ENCODE measurements at regions not wholly inside any gene's neighbourhood (a gene's known extent, or its start where the extent isn't known, plus 50 kb on each side); places are given as distances from the start of the nearest gene placed in this dataset.
A peak's percentile ranks its signal among the peaks of the same experiment; 100 is the strongest.

- Histone ChIP-seq H3K36me3 (ENCODE audit: control insufficient read depth, insufficient read depth, low read length) (no peaks in the 10 kb centered on the region), H3K27me3 (ENCODE audit: control insufficient read depth, insufficient read depth, low read length) (no peaks in the 10 kb centered on the region), H3K4me3 (ENCODE audit: low read depth, low read length) (no peak overlapping the region), H3K9me3 (ENCODE audit: control insufficient read depth, insufficient read depth, low read length) (no peaks in the 10 kb centered on the region), H3K27ac (ENCODE audit: low read depth, low read length) (no peak overlapping the region), H3K4me1 (ENCODE audit: control insufficient read depth, insufficient read depth, low read length) (no peaks in the 10 kb centered on the region)
- 88% methylated on average over 1 of the region's 1 CpG for WGBS (ENCODE audit: insufficient coverage)
- no peak for DNase-seq (ENCODE audit: low read depth in 4 of 6, low spot score in 6 of 6)
Measured at GRCh38 chr12:25740617-25741016, 187.5 kb upstream of the LMNTD1 start.

- no CpG with 5 or more reads among the region's 1 CpG for WGBS (ENCODE audit: insufficient coverage)
- no peak overlapping the region for H3K27ac ChIP-seq (ENCODE audit: low read depth, low read length)
- H3K4me3 ChIP-seq (ENCODE audit: low read depth, low read length), result no peak overlapping the region
Measured at GRCh38 chr12:25741917-25742316, 188.8 kb upstream of the LMNTD1 start.

DNA sequence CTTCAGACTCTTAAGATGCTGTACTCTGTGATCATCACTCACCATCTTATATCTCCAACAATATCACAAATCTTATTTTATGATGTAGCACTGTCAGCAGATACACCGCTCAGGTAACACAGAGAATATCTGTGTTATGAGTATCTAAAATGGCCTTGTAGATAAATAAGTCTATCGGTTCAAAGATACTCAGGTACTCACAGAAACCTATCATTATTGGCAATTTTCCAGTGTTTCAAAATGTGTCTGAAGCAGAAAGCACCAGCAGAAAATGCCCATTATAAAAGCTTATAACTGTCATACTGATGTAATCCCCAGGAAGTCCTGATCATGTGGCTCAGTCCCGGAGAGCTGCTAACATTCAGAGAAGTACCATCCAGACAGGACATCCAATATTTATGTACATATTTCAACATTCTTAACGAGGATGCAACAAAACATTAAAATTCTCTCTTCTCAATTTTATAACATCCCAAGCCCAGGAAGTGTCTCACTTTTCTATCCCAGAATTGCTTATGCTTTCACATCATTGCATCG, 190.7 kb upstream of the LMNTD1 start:
- Histone ChIP-seq H3K4me1 (ENCODE audit: control insufficient read depth, insufficient read depth, low read length) (no peaks in the 10 kb centered on the region), H3K9me3 (ENCODE audit: control insufficient read depth, insufficient read depth, low read length) (no peaks in the 10 kb centered on the region), H3K27me3 (ENCODE audit: control insufficient read depth, insufficient read depth, low read length) (no peaks in the 10 kb centered on the region), H3K27ac (ENCODE audit: low read depth, low read length) (no peak overlapping the region), H3K36me3 (ENCODE audit: control insufficient read depth, insufficient read depth, low read length) (no peaks in the 10 kb centered on the region), H3K4me3 (ENCODE audit: low read depth, low read length) (no peak overlapping the region)
- WGBS (ENCODE audit: insufficient coverage), result 61% methylated on average over 2 of the region's 5 CpGs
- DNase-seq (ENCODE audit: low read depth in 4 of 6, low spot score in 6 of 6), result peak in 1 of 6 donors; percentile 43

More at GRCh38 chr12:25741917-25742316, 188.8 kb upstream of the LMNTD1 start:
- Histone ChIP-seq H3K9me3 (ENCODE audit: control insufficient read depth, insufficient read depth, low read length) (no peaks in the 10 kb centered on the region), H3K27me3 (ENCODE audit: control insufficient read depth, insufficient read depth, low read length) (no peaks in the 10 kb centered on the region), H3K36me3 (ENCODE audit: control insufficient read depth, insufficient read depth, low read length) (no peaks in the 10 kb centered on the region), H3K4me1 (ENCODE audit: control insufficient read depth, insufficient read depth, low read length) (no peaks in the 10 kb centered on the region)
- no peak for DNase-seq (ENCODE audit: low read depth in 4 of 6, low spot score in 6 of 6)

DNA sequence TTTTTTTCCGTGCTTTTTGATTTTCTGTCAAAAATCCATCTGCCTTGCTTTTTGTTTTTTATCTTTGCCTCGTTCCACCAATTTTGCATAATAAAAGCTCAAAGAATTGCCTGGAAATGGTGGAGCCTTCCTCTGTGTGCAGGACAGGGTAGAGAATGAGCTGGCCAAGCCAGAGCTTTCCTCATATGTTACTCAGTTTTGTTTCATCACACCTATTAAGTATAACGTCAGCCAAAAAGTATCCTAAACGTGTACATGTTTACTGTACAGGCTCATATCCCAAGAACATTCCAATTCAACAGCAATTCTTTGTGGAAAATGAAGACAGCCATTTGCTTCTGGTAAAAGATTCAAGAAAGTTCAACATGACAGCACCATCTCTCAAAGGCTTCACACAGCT, 191.2 kb upstream of the LMNTD1 start:
- Histone ChIP-seq H3K36me3 (ENCODE audit: control insufficient read depth, insufficient read depth, low read length) (no peaks in the 10 kb centered on the region), H3K4me3 (ENCODE audit: low read depth, low read length) (no peak overlapping the region), H3K9me3 (ENCODE audit: control insufficient read depth, insufficient read depth, low read length) (no peaks in the 10 kb centered on the region), H3K4me1 (ENCODE audit: control insufficient read depth, insufficient read depth, low read length) (no peaks in the 10 kb centered on the region), H3K27ac (ENCODE audit: low read depth, low read length) (peak overlapping the region; percentile 16), H3K27me3 (ENCODE audit: control insufficient read depth, insufficient read depth, low read length) (no peaks in the 10 kb centered on the region)
- 44% methylated on average over 2 of the region's 4 CpGs for whole genome bisulfite sequencing (ENCODE audit: insufficient coverage)
- DNase-seq (ENCODE audit: low read depth in 4 of 6, low spot score in 6 of 6), result no peak

GRCh38 chr12:25745281-25745680, 192.2 kb upstream of the LMNTD1 start:
- Histone ChIP-seq H3K4me3 (ENCODE audit: low read depth, low read length) (no peak overlapping the region), H3K9me3 (ENCODE audit: control insufficient read depth, insufficient read depth, low read length) (no peaks in the 10 kb centered on the region), H3K36me3 (ENCODE audit: control insufficient read depth, insufficient read depth, low read length) (no peaks in the 10 kb centered on the region), H3K4me1 (ENCODE audit: control insufficient read depth, insufficient read depth, low read length) (no peaks in the 10 kb centered on the region), H3K27ac (ENCODE audit: low read depth, low read length) (peak overlapping the region; percentile 16), H3K27me3 (ENCODE audit: control insufficient read depth, insufficient read depth, low read length) (no peaks in the 10 kb centered on the region)
- no CpG with 5 or more reads among the region's 2 CpGs for WGBS (ENCODE audit: insufficient coverage)
- DNase-seq (ENCODE audit: low read depth in 4 of 6, low spot score in 6 of 6), result no peak

- Histone ChIP-seq H3K9me3 (ENCODE audit: control insufficient read depth, insufficient read depth, low read length) (no peaks in the 10 kb centered on the region), H3K36me3 (ENCODE audit: control insufficient read depth, insufficient read depth, low read length) (no peaks in the 10 kb centered on the region), H3K4me3 (ENCODE audit: low read depth, low read length) (no peak overlapping the region), H3K27me3 (ENCODE audit: control insufficient read depth, insufficient read depth, low read length) (no peaks in the 10 kb centered on the region), H3K4me1 (ENCODE audit: control insufficient read depth, insufficient read depth, low read length) (no peaks in the 10 kb centered on the region), H3K27ac (ENCODE audit: low read depth, low read length) (no peak overlapping the region)
- DNase-seq (ENCODE audit: low read depth in 4 of 6, low spot score in 6 of 6), result peak in 1 of 6 donors; percentile 72
Measured at GRCh38 chr12:25746131-25746530, 193.0 kb upstream of the LMNTD1 start.

DNA sequence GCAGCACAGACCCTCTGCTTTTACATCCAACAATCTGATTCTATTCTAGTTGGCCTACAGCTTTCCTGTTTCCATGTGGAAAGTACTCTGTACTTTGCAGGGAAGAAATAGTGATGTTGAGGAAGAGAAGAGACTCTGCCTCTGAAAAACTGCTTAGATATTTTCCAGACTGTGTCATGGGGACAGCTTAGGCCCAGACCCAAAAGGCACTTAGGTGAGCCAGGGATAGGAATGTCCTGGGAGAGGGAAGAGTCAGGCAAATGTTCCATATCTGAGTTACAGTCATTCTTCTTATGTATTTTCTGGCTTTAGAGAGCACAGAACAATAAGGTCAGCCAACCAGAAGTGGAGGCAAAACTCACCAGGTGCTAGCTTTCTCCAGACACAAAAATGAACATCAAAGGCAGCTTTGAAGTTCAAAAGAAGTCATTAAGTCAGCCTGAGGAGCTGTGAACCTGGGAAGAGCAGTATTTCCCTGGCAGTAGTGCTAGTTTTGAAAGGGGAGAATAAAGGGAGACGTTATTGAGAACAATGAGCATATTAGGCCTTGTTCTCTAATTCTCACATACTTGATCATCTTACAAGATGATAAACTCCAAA, 199.7 kb upstream of the LMNTD1 start:
- H3K36me3 ChIP-seq (ENCODE audit: control insufficient read depth, insufficient read depth, low read length), result no peaks in the 10 kb centered on the region
- WGBS (ENCODE audit: insufficient coverage), result no CpG with 5 or more reads among the region's 1 CpG
- H3K4me3 ChIP-seq (ENCODE audit: low read depth, low read length), result no peak overlapping the region
- H3K4me1 ChIP-seq (ENCODE audit: control insufficient read depth, insufficient read depth, low read length), result no peaks in the 10 kb centered on the region
- no peaks in the 10 kb centered on the region for H3K27me3 ChIP-seq (ENCODE audit: control insufficient read depth, insufficient read depth, low read length)
- DNase-seq (ENCODE audit: low read depth in 4 of 6, low spot score in 6 of 6), result no peak
- no peak overlapping the region for H3K27ac ChIP-seq (ENCODE audit: low read depth, low read length)
- no peaks in the 10 kb centered on the region for H3K9me3 ChIP-seq (ENCODE audit: control insufficient read depth, insufficient read depth, low read length)

DNA sequence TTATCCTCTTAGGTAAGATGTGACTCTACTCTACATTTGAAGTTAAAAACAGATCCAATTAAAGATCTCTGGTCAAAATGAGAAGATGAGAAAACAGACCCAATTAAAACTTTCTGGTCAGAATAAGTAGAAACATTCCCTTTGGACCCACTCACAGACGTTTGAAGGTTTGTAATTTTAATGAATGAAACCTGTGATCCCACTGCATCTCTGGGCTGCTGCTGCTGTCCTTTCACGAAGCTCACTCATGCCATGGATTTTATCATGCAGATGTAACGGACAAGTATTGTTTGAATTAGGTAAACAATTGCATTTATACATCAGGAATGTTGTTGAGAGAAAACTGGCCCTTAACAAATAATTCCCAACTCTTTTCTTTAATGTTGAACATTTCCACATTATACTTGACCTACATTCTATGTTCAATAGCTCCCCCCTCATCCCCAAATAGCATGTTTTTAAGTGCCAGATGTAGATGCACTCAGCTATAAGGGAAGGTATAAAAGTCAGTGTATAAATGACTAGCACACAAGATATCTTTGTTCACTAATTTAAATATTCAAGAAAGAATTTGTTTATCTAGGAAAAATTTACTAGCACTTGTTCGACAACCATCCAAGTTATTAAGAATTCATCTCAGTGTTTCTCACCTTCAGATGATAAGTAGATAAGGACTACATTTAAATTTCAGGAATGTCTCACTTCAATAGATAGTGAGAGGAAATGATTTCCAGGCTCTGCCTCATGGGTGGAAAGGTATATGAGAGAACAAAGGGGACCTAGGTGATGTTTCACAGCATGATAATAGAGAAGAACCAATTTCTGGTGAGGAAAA, 202.3 kb upstream of the LMNTD1 start:
- no peaks in the 10 kb centered on the region for H3K9me3 ChIP-seq (ENCODE audit: control insufficient read depth, insufficient read depth, low read length)
- DNase-seq (ENCODE audit: low read depth in 4 of 6, low spot score in 6 of 6), result no peak
- H3K27me3 ChIP-seq (ENCODE audit: control insufficient read depth, insufficient read depth, low read length), result no peaks in the 10 kb centered on the region
- H3K27ac ChIP-seq (ENCODE audit: low read depth, low read length), result no peak overlapping the region
- no peaks in the 10 kb centered on the region for H3K36me3 ChIP-seq (ENCODE audit: control insufficient read depth, insufficient read depth, low read length)
- no peak overlapping the region for H3K4me3 ChIP-seq (ENCODE audit: low read depth, low read length)
- no peaks in the 10 kb centered on the region for H3K4me1 ChIP-seq (ENCODE audit: control insufficient read depth, insufficient read depth, low read length)
- 80% methylated on average over 1 of the region's 4 CpGs for WGBS (ENCODE audit: insufficient coverage)

DNA sequence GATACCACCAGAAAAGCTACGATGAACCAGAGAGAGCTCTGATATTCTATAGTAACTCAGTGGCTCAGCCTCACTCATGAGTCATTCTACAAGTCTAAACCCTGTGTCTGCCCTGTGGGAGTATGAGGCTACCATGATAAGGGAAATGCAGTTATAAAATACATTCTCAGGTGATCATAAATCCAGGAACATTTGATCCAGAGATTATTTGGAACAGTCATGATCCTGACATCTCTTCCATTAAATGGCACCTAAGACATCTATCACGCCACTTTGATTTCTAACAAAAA, 202.6 kb upstream of the RASSF8 start:
- no peak for DNase-seq (ENCODE audit: low read depth in 4 of 6, low spot score in 6 of 6)
- no peaks in the 10 kb centered on the region for H3K4me1 ChIP-seq (ENCODE audit: control insufficient read depth, insufficient read depth, low read length)
- no peak overlapping the region for H3K4me3 ChIP-seq (ENCODE audit: low read depth, low read length)
- H3K36me3 ChIP-seq (ENCODE audit: control insufficient read depth, insufficient read depth, low read length), result no peaks in the 10 kb centered on the region
- no peaks in the 10 kb centered on the region for H3K9me3 ChIP-seq (ENCODE audit: control insufficient read depth, insufficient read depth, low read length)
- H3K27ac ChIP-seq (ENCODE audit: low read depth, low read length), result no peak overlapping the region
- WGBS (ENCODE audit: insufficient coverage), result no CpG with 5 or more reads among the region's 2 CpGs
- H3K27me3 ChIP-seq (ENCODE audit: control insufficient read depth, insufficient read depth, low read length), result no peaks in the 10 kb centered on the region
